GM12878 (cell line): ENCODE measurements at regions not wholly inside any gene's neighbourhood (a gene's known extent, or its start where the extent isn't known, plus 50 kb on each side); places are given as distances from the start of the nearest gene placed in this dataset.

Experiments used
- BCL3 ChIP-seq: IDR thresholded peaks from 2 replicates; pipeline ENCODE4 v1.6.1; 2011; ENCODE audit warnings: borderline replicate concordance, low read depth, mild to moderate bottlenecking, moderate library complexity, low read length; ENCODE audit not compliant: insufficient read depth, poor library complexity, severe bottlenecking
- CBFB ChIP-seq: IDR thresholded peaks from 2 replicates; pipeline ENCODE4 v1.6.1; 2016; ENCODE audit warnings: antibody characterized with exemption, low read depth
- CBX3 ChIP-seq: fragments of 200-600 bp; sonication (generic); IDR thresholded peaks from 2 replicates; pipeline ENCODE4 v1.6.1; 2016; ENCODE audit warnings: low read depth, borderline replicate concordance
- CREM ChIP-seq: IDR thresholded peaks from 2 replicates; pipeline ENCODE4 v1.6.1; 2014; ENCODE audit warnings: antibody characterized with exemption, low read depth
- EED ChIP-seq: sonication (generic); IDR thresholded peaks from 2 replicates; pipeline ENCODE4 v1.6.1; 2016; ENCODE audit warnings: antibody characterized with exemption, low read depth
- EP300 ChIP-seq, 2 experiments: fragments of 150-350 bp in 1 of 2; IDR thresholded peaks; 2 replicates each; pipeline ENCODE4 v1.6.1; 2011 to 2012; ENCODE audit warnings: low read depth in 2 of 2, low read length in 2 of 2, borderline replicate concordance in 1 of 2, improper control_type of control experiment in 1 of 2, inconsistent platforms in 1 of 2; ENCODE audit not compliant: control insufficient read depth in 1 of 2
- EZH2 ChIP-seq: IDR thresholded peaks from 2 replicates; pipeline ENCODE4 v1.6.1; 2012; ENCODE audit warnings: low read depth, mild to moderate bottlenecking, control low read depth, inconsistent platforms, low read length, borderline replicate concordance; ENCODE audit not compliant: control insufficient read depth
- IRF5 ChIP-seq: fragments of 450-650 bp; IDR thresholded peaks from 2 replicates; pipeline ENCODE4 v1.6.1; 2017; ENCODE audit warnings: borderline replicate concordance
- MLLT1 ChIP-seq: fragments of 450-650 bp; IDR thresholded peaks from 2 replicates; pipeline ENCODE4 v1.6.1; 2016; ENCODE audit warnings: mild to moderate bottlenecking
- NR2C2 ChIP-seq: IDR thresholded peaks from 2 replicates; pipeline ENCODE4 v1.6.1; 2011; ENCODE audit warnings: borderline replicate concordance, low read depth; ENCODE audit not compliant: control insufficient read depth, insufficient read length
- RAD21 ChIP-seq: IDR thresholded peaks from 2 replicates; pipeline ENCODE4 v1.6.1; 2011; ENCODE audit warnings: mild to moderate bottlenecking, low read depth, low read length, moderate library complexity; ENCODE audit not compliant: insufficient read depth
- RBBP5 ChIP-seq: fragments of 200-600 bp; sonication (generic); conservative IDR thresholded peaks from 2 replicates; pipeline ENCODE4 v1.6.1; 2016
- SKIL ChIP-seq: fragments of 450-650 bp; IDR thresholded peaks from 2 replicates; pipeline ENCODE4 v1.6.1; 2017; ENCODE audit warnings: mild to moderate bottlenecking, low read depth, inconsistent platforms; ENCODE audit not compliant: poor library complexity, severe bottlenecking
- SPI1 ChIP-seq: IDR thresholded peaks from 2 replicates; pipeline ENCODE4 v1.6.1; 2011; ENCODE audit warnings: low read depth, mild to moderate bottlenecking, low read length, moderate library complexity, borderline replicate concordance; ENCODE audit not compliant: insufficient read depth
- TAF1 ChIP-seq: IDR thresholded peaks from 2 replicates; pipeline ENCODE4 v1.6.1; 2011; ENCODE audit warnings: mild to moderate bottlenecking, low read depth, low read length, borderline replicate concordance
- WRNIP1 ChIP-seq: IDR thresholded peaks from 2 replicates; pipeline ENCODE4 v1.6.1; 2011; ENCODE audit warnings: low read depth, low read length, improper control_type of control experiment, borderline replicate concordance
- ZBTB4 ChIP-seq: fragments of 450-650 bp; formaldehyde crosslinking; IDR thresholded peaks from 2 replicates; pipeline ENCODE4 v1.4.0; 2022; ENCODE audit warnings: mild to moderate bottlenecking, moderate library complexity
- ZNF274 ChIP-seq: IDR thresholded peaks from one replicate; pipeline ENCODE4 v1.8.0; 2011; ENCODE audit not compliant: insufficient read length, insufficient read depth
- ZNF384 ChIP-seq: IDR thresholded peaks from 2 replicates; pipeline ENCODE4 v1.6.1; 2012; ENCODE audit warnings: low read depth, mild to moderate bottlenecking, low read length, improper control_type of control experiment, borderline replicate concordance

GRCh38 chr6:156691018-156691417, 86.2 kb upstream of the ARID1B start (continued):
- TF ChIP-seq SPI1 (peak; percentile 29; the same call in 1 of the 2 replicates), CBFB (no peak), EED (peak; percentile 90), RAD21 (peak; percentile 39; the same call in 1 of the 2 replicates), BCL3 (peak; percentile 97), EP300 (IDR thresholded peaks at IDR 0.05; ENCODE audit: borderline replicate concordance in 1 of 2, control insufficient read depth in 1 of 2, low read depth in 2 of 2, low read length in 2 of 2) (peak; percentile 74 to 83; a peak in 3 of 4 replicates), CREM (peak; percentile 81; the same call in 1 of the 2 replicates), IRF5 (no peak), TAF1 (peak; percentile 30; the same call in 1 of the 2 replicates), RBBP5 (no peak), SKIL (peak; percentile 38), CBX3 (no peak), NR2C2 (no peak), ZNF274 (no peak), MLLT1 (peak; percentile 63; the same call in 1 of the 2 replicates), WRNIP1 (0 out of 2 replicates have a peak, but pooled peaks have one; percentile 74), EZH2 (no peak), ZNF384 (no peak), ZBTB4 (no peak)
